ENCODE measurements at regions not wholly inside any gene's neighbourhood (a gene's known extent, or its start where the extent isn't known, plus 50 kb on each side); places are given as distances from the start of the nearest gene placed in this dataset.

GRCh38 chr3:159559771-159560170 lies 428.9 kb upstream of the IL12A start:
- no peaks in the 10 kb centered on the region for H3K9me2 ChIP-seq (replicated peaks; ENCODE audit: insufficient read depth, low read length)
- H3K4me2 ChIP-seq (ENCODE audit: low read depth, low read length) = no peak overlapping the region
- no peaks in the 10 kb centered on the region for H3K4me1 ChIP-seq (ENCODE audit: low read length)
- H4K20me1 ChIP-seq (ENCODE audit: insufficient read depth, low read length) = no peaks in the 10 kb centered on the region
- H3K9ac ChIP-seq (ENCODE audit: low read length) = no peak overlapping the region
- TF ChIP-seq EZH2 (optimal IDR thresholded peaks at IDR 0.05; ENCODE audit: low read depth, low read length) (no peak), EZH2phosphoT487 (IDR thresholded peaks at IDR 0.05; ENCODE audit: low read length) (no peak), CTCF (IDR thresholded peaks at IDR 0.05; ENCODE audit: low read length) (no peak)
- no peaks in the 10 kb centered on the region for H3K27me3 ChIP-seq (replicated peaks; ENCODE audit: insufficient read depth, low read length)
- H3F3A ChIP-seq (ENCODE audit: insufficient read depth, low read length) = no peaks in the 10 kb centered on the region
- no peak for DNase-seq
- H3K27ac ChIP-seq (ENCODE audit: low read length) = no peak overlapping the region
- no peaks in the 10 kb centered on the region for H3K79me2 ChIP-seq (ENCODE audit: low read length)
- no peak overlapping the region for H3K4me3 ChIP-seq (ENCODE audit: low read length)
- no peaks in the 10 kb centered on the region for H3K9me3 ChIP-seq (replicated peaks; ENCODE audit: insufficient read depth, low read length)
- no peak overlapping the region for H2AFZ ChIP-seq (ENCODE audit: low read length)
- H3K36me3 ChIP-seq (replicated peaks; ENCODE audit: insufficient read depth, low read length) = no peaks in the 10 kb centered on the region

- Histone ChIP-seq H3K9me3 (replicated peaks; ENCODE audit: insufficient read depth, low read length) (no peaks in the 10 kb centered on the region), H3K4me2 (ENCODE audit: low read depth, low read length) (no peak overlapping the region), H3K4me3 (ENCODE audit: low read length) (no peak overlapping the region), H3K9ac (ENCODE audit: low read length) (no peak overlapping the region), H3F3A (ENCODE audit: insufficient read depth, low read length) (no peaks in the 10 kb centered on the region), H3K36me3 (replicated peaks; ENCODE audit: insufficient read depth, low read length) (no peaks in the 10 kb centered on the region), H3K4me1 (ENCODE audit: low read length) (no peaks in the 10 kb centered on the region), H3K27ac (ENCODE audit: low read length) (no peak overlapping the region), H2AFZ (ENCODE audit: low read length) (no peak overlapping the region), H3K27me3 (replicated peaks; ENCODE audit: insufficient read depth, low read length) (no peaks in the 10 kb centered on the region), H3K9me2 (replicated peaks; ENCODE audit: insufficient read depth, low read length) (no peaks in the 10 kb centered on the region), H4K20me1 (ENCODE audit: insufficient read depth, low read length) (no peaks in the 10 kb centered on the region), H3K79me2 (ENCODE audit: low read length) (no peaks in the 10 kb centered on the region)
- no peak for DNase-seq
- TF ChIP-seq EZH2 (optimal IDR thresholded peaks at IDR 0.05; ENCODE audit: low read depth, low read length) (no peak), CTCF (IDR thresholded peaks at IDR 0.05; ENCODE audit: low read length) (no peak), EZH2phosphoT487 (IDR thresholded peaks at IDR 0.05; ENCODE audit: low read length) (no peak)
These were observed 428.2 kb upstream of the IL12A start for GRCh38 chr3:159560214-159560979.

- no peak overlapping the region for H2AFZ ChIP-seq (ENCODE audit: low read length)
- no peaks in the 10 kb centered on the region for H3K36me3 ChIP-seq (replicated peaks; ENCODE audit: insufficient read depth, low read length)
- DNase-seq = no peak
- no peak overlapping the region for H3K4me3 ChIP-seq (ENCODE audit: low read length)
- H3K9me3 ChIP-seq (replicated peaks; ENCODE audit: insufficient read depth, low read length) = no peaks in the 10 kb centered on the region
- no peaks in the 10 kb centered on the region for H3K4me1 ChIP-seq (ENCODE audit: low read length)
- H3K9ac ChIP-seq (ENCODE audit: low read length) = no peak overlapping the region
- no peak overlapping the region for H3K27ac ChIP-seq (ENCODE audit: low read length)
- H3K9me2 ChIP-seq (replicated peaks; ENCODE audit: insufficient read depth, low read length) = no peaks in the 10 kb centered on the region
- TF ChIP-seq CTCF (IDR thresholded peaks at IDR 0.05; ENCODE audit: low read length) (no peak), EZH2phosphoT487 (IDR thresholded peaks at IDR 0.05; ENCODE audit: low read length) (no peak), EZH2 (optimal IDR thresholded peaks at IDR 0.05; ENCODE audit: low read depth, low read length) (no peak)
- no peaks in the 10 kb centered on the region; the same call in 1 of the 2 replicates for H4K20me1 ChIP-seq (ENCODE audit: insufficient read depth, low read length)
- H3K27me3 ChIP-seq (replicated peaks; ENCODE audit: insufficient read depth, low read length) = no peaks in the 10 kb centered on the region
- no peaks in the 10 kb centered on the region for H3K79me2 ChIP-seq (ENCODE audit: low read length)
- no peaks in the 10 kb centered on the region for H3F3A ChIP-seq (ENCODE audit: insufficient read depth, low read length)
- H3K4me2 ChIP-seq (ENCODE audit: low read depth, low read length) = no peak overlapping the region
These were observed 423.3 kb upstream of the IL12A start for GRCh38 chr3:159565313-159565712.

Measured in MM.1S (cell line).